Activated CD4-positive, CD25-positive, alpha-beta regulatory T cell treated with anti-CD3 and anti-CD28 coated beads, Interleukin-2, amount 50 U/mL, for 16 hours (primary cell): ENCODE measurements at regions not wholly inside any gene's neighbourhood (a gene's known extent, or its start where the extent isn't known, plus 50 kb on each side); places are given as distances from the start of the nearest gene placed in this dataset.

Experiments
- DNase-seq: peaks from one replicate; pipeline ENCODE4 v3.0.0-alpha.2; 2020; ENCODE audit warnings: low read depth, low spot score

DNA sequence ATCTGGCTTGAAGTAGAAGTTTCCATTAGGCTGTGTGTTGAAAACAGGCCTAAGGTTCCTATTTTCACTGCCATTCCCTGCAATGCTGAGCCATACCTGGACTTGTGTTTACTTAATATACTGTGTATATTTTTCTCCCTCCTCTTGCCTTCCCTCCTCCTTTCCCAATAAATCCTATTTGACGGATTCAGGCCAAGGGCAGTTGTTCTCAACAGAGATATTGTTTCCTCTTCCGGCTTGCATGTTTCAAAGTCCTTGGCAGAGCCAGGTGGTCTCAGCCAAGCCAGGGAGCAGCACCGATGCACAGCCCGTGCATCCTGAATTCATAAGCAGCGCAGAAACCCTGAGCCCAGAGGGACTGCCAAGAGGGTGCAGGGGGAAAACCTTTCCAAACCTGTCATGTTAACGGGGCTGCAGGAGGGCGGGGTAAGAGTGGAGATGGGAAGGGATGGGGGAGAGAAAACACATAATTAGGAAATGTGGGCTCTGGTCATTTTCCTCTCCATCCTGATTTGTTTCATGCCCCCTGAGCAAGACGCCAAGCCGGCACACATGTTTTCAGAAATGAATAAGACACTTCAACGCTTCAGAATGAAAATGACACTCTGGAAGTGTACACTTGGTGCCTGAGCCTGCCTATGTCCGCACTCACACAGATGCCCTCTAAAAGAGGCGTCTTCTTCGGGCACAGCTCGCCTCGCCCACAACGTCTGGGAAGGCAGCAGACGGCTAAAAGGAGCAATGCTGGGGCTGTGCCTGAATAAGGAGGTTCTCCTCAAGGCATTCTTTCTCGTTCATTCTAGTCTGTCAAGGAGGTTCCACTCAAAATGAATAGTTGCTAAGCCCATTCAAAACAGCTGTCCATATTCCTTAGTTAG, 149.3 kb upstream of the UBL3 start:
- no peak for DNase-seq

GRCh38 chr13:29996316-29996715, 145.9 kb upstream of the UBL3 start:
- no peak for DNase-seq

- no peak for DNase-seq
These were observed 144.6 kb upstream of the UBL3 start for GRCh38 chr13:29994911-29995595.

DNA sequence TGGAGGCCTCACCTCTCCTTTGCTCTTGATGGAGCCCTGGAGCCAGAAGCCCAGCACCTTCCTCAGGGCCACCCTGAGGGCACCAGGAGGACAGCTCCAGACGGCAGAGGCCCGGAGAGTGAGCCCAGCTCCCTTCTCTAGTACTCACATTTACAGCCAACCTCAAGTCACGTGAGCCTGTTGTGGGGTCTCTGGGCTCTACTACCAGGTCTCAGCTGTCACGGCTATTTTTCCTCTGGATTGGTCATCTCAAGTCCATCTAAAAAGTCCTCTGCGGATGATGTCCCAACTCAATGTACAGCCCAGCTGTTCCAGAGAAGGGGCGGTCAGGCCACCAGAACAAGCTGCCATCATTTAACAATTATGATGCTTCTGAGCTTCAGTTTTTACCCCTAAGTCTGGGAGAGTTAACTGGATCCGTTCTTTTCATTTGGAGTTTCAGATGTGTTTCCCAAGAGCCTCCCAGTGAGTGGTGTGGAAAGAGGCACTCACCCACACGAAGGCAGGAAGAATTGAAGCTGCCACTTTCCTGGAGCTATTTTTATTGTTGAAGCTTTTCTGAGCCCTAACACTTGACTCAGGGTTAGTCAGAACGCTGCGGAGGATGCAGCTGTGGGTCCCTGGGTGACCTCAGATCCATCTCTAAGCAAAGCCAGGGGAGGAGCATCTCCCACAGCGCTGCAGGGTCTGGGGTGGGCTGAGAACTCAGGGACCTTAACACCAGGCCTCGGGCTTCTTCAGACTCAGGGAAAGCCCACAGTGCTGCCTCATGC, 143.5 kb upstream of the UBL3 start:
- DNase-seq: no peak

GRCh38 chr13:29993196-29993595, 142.8 kb upstream of the UBL3 start:
- no peak for DNase-seq

DNA sequence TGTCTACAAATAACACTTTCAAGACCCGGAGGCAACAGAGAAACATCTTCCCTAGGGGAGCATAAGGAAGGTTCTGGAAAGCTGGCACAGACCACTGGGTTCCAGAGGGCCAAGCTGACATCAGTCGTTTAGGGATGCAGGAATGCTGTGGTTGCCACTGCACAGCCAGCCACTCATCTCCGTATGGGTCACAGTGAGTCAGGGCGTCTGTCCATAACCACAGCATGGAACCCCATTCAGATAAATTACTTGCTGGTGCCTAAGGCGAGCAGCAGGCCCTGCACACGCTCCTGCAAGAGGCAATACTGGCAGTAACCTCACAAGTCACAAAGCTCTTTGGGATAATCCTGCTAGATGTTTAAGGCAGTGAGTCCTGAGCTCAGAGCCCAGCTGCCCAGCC, 140.9 kb upstream of the UBL3 start:
- DNase-seq: no peak

DNA sequence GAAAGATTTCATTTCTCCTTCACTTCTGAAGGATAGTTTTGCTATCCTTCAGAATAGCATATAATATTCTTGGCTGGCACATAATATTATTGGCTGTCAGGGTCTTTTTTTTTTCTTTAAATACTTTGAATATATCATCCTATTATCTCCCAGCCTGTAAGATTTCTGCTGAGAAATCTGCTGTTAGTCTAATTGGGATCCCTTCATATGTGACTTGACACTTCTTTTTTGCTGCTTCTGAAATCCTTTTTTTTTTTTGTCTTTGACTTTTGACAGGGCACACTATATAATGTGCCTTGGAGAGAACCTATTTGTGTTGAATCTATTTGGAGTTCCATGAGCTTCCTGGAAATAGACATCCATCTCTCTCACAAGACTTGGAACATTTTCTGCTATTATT, 136.9 kb upstream of the UBL3 start:
- DNase-seq: no peak

DNA sequence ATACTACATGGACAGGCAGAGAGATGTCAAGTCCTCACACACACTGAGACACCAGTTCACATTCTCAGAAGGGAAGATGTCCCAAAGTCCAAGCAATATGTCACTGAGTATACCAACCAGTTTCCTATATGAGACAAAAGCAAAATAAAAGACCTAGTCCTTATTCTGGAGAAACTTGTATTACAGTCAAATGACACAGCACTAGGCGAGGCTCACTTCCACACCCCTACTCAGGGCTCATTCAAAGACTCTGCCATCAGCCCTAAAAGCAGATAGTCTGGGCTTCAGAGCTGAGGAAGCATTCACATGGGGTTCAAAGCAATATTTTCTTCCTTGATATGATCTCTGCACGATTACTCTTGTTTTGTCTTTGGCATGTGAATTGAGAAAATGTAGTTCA, 129.9 kb upstream of the UBL3 start:
- DNase-seq: no peak

DNA sequence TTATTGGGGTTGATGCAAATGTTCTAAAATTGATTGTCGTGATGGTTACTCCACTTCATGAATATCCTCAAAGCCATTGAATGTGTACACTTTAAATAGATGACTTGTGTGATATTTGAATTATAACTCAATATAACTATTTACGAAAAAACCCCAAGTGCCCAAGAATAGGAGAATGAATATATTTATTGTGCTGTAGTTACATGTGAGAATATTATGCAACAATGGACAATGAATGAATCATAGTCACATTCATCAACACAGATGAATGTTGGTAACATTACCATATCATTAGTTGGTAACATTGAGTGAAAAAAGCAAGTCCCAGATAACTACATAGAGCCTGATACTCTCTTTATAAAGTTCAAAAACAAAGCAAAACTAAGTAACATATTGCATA, 127.8 kb upstream of the UBL3 start:
- DNase-seq: no peak

DNA sequence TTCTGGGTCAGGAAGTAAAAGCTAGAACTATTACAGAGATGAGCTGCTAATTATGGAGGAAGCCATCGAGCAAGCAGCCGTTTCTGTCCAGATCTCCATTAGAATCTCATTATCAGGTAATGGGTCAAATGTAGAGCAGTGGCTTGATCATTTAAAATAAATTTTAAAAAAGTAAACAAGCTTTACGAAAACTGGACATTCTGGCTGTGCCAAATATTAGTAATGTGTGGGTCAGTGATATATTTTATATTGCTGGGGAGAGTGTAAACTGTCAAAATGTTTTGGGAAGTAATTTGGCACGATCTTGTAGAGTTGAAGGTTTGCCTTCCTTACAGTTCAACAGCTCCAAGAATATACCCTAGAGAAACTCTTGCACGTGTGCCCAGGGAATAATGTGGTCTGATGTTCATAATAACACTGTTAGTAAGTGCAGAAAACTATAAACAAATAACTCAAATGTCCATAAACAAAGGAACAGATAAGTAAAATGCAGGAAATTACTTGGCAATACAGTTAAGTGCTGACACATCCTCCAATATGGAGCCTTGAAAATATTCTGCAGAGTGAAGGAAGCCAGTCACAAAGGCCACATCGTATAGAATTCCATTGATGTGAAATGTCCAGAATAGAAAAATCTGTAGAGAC, 127.2 kb upstream of the UBL3 start:
- no peak for DNase-seq

GRCh38 chr13:29976535-29976934, 126.1 kb upstream of the UBL3 start:
- no peak for DNase-seq

DNA sequence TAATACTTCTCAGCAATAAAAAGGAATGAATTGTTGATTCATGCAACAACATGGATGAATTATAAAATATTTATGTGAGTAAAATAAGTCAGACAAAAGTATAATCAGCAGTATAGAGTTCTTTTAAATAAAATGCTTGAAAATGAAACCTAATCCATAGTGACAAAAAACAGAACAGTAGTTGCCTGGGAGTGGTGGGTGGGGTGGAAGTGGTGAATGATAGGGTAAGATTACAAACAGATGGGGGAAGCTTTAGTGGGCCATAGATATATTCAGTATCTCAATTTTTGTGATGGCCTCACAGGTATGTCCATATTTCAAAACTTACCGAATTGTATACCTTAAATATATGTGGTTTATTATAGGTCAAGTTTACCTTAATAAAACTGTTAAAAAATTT, 124.9 kb upstream of the UBL3 start:
- no peak for DNase-seq

DNA sequence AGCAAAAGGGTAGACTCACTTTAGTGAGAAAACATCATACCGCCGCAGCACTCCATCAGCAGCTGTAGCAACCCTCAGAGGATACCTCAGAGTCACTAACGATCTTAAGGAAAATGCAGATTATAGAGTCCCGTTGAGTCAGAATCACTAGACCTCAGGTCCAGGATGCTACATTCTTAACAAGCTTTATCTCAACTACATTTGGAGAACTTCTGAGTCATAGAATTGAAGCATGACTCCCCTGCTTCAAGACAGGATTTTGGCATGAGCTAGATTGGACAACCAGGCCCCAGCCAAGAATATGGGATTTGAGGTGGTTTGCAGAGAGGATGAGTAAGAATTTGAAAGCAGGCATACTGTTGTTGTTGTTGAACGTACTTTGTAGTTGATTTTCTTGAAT, 118.9 kb upstream of the UBL3 start:
- DNase-seq: no peak

DNA sequence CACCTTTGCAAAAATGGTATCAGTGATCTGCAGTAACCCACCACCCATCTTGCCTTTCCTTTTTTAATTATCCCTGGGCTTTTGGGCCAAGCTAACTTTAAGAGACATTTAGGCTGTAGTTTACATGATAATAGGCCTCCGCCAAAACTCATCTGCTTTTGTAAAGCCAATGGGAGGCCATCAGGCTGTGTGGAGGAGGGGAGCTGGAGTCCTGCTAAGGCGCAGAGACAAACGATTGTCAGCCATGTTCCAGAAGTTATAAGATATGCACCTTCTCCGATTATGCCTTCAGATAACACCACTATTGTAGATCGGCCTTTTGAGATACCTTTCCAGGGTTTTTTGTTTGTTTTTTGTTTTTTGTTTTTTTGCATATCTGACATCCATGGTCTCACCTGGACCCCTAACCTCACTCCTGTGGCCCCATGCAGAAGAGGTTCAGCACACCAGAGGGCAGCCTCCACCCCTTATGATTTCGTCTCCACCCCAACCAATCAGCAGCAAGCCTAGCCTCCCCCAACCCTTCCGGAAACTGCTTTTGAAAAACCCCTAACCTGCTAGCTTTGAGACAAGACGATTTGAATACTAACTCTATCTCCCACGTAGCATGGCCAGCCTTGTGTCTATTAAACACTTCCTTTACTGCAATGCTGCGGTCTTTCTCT, 113.9 kb upstream of the UBL3 start:
- DNase-seq: no peak

DNA sequence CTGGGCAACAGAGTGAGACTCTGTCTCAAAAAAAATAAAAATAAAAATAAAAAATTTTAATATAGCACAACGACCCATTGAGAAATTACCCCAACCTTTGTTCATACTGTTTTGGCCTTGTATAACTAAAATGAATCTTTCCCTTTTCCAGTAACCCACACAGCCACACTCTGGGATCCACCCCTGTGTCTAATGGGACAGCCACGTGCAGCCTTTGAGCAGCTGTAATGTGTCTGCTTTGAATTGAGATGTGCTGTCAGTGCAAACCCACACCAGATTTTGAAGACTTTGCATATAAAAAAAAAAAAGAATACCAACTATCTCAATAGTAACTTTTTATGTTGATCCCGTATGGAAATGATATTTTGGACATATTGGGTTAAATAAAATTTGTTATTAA, 112.7 kb upstream of the UBL3 start:
- no peak for DNase-seq

GRCh38 chr13:29961036-29961670, 110.7 kb upstream of the UBL3 start:
- no peak for DNase-seq

- no peak for DNase-seq
These were observed 109.2 kb upstream of the UBL3 start for GRCh38 chr13:29959603-29960002.

GRCh38 chr13:29959086-29959485, 108.7 kb upstream of the UBL3 start:
- DNase-seq: no peak

DNA sequence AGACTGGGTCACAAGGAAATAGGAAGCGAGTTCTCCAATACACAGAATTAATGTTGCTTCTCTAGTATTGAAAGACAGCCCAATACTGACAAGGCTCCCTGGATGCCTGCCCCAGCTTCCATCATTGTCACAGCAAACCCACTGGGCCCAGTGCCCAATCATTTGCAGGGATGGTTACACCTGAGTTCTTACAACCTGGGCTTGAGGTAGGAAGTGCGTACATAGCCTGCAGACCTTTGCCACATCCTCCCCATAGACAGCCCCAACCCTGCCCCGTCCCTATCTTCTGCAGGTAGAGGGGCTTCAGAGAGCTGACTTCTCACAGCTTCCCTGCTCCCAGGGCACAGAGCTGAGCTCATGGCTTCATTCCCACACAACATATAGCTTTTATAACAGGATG, 108.1 kb upstream of the UBL3 start:
- DNase-seq: no peak

GRCh38 chr13:29957320-29957719, 106.9 kb upstream of the UBL3 start:
- no peak for DNase-seq

- no peak for DNase-seq
These were observed 106.4 kb upstream of the UBL3 start for GRCh38 chr13:29956853-29957252.
